ENCODE measurements at regions not wholly inside any gene's neighbourhood (a gene's known extent, or its start where the extent isn't known, plus 50 kb on each side); places are given as distances from the start of the nearest gene placed in this dataset.

DNA sequence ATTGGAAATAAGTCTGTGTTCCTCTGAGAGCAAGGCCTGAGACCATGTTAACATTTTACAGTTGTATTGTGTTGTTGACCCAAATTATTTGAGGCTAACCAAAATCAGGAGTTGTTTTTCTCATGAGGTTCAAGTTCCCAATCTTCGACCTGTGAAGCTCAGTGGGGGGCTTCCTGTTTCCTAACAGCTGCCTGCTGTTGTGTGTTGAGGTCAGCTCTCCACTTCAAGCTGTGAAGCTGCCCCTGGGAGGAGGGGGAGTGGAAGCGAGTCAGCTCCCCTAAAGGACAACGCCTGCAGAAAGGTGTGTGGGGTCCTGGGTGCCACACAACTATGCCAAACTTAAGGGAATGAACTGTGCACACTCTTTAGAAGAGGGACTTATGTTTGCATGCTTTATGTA is 295.5 kb downstream of the IRX1 start:
- DNase-seq = no peak

DNA sequence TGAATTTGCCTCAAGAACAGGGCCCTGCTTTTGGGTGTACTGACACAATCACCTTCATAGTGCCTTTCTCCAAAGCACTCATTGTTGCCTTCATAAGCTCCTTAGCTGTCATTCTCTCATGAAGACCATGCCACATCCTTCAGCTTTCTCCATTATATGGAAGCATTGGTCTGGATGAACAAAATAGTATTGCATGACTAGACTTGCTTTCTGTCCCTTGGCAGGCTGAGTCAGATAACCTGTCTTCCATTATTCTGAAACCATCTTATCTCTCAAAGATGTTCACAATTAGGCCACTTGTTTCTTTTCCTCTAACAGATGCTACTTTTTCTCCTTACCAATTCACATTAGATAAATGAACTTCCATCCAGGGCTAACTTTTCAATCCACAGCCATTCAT is 297.9 kb downstream of the IRX1 start:
- DNase-seq = no peak

DNA sequence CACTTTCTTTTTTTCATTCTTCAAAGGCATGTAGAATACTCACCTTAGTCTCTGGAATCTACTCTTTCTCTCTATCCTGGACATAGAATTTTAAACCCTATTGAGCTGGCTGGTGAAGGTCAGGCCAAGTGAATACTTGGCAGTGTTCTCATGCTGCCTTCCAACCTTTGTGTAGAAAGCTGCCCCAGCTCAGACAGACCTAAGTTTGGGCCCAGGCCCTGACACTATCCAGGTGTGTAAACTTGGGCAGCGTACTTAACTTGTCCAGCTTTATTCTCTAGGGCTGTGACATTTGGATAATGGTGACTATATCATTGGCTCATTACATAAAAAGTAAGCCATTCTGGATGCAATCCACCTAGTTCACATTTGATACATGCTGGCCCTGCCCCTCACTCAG is 298.3 kb downstream of the IRX1 start:
- DNase-seq = no peak

DNA sequence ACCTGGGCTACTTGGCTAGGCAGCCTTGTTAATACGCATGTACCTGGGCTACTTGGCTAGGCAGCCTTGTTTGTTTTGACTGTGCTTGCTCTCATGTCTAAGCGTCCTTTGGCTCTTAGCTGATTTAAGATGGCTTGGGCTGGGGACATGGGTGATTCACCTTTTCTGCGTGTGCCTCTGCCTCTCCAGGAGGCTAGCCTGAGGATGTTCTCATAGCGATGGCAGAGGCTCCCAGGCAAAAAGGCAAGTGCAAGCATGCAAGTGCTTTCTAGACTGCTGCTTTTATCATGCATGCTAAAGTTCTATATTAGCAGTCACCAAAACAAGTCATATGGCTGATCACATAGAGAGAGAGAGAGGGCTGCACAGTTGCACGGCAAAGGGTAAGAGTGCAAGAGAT is 300.5 kb downstream of the IRX1 start:
- no peak for DNase-seq

DNA sequence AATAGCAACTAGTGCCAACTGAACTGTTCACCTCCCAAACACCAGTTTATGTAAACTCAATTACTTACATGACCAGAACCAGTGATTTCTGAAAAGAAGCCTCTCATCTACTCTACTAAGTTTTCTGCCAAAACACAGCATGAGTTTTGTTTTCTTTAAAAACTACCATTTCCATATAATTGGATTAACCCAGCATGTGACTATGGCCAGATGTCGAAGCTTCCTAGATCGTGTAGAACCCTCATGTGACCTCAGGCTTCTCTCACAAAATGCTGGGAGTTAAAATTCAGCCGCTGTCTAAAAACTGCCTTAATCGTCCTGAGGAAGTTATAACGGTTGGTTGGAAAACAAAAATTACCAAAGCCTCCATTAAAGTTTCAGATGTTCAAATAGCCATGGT is 303.5 kb downstream of the IRX1 start:
- DNase-seq = no peak

DNA sequence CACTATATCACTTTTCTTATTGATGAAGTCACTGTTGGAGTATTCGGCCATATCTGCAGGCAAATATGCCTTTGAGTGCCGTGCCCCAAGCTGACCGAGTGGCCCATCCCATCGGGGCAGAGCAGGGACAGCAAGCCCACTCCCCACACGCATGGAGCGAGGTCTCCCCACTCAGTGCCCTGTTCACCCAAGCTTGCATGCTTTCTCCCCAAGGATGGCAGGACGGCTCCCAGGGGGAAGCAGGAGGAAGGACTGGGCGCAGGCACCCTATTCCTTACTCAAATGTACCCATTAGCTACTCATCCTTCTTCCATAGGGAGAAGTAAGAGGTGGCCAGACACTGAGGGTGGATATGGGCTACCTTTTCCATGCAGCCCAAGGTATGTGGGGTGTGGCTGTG is 309.0 kb downstream of the IRX1 start:
- DNase-seq = no peak

DNA sequence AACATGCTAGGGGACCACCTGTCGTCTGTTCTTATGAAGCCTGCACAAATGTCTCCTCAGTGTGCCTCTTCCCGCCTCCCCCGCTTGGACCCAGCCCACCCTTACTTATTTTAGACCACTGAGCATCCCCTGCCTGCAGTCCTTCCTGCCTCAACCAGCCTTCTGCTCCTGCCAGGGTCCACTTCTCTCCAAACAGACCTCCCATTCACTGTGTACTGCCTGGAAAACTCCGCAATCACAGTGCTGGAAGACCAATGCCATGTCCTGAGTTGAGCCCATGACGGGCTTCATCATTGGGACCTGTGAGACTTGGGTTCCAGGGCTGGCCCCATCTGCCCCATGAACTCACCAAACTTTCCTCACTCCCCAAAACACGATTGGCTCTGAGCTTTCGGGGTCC is 309.4 kb downstream of the IRX1 start:
- DNase-seq = no peak

DNA sequence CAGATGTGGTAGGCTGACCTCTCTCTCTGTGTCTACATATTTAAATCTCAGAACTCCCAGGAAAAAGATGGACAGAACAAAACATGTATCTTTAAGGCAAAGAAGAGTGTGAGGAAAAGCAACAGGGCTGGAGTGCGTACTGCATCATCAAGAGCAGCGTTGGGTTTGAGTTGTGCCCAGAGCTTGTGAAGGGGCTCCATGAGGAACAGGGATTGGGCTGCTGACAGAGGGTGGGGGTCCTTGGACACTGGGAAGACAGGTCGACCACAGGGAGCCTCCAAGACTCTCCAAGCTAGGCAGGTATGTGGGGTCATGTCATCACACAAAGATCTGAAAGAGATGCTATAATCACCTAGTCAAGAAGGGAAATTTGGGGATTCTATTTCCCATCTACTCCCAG is 309.9 kb downstream of the IRX1 start:
- DNase-seq = no peak

DNA sequence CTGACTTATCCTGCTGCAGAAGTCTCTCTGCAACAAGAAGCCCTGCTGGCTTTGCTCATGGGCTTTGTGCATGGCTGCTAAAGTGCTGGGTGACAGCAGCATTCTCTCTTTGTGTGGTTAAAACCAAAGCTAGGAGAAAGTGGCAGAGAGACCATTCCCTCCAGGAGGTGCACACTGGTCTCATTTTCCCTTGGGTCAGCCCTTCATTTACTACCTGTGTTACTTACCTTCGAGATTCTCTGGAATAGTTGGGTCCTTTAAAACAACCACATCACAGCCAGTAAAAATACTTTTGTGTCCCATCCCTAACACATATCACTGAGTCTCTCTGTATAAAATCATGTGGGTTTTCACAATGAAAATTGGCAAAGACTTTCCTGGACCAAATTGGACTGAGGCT is 315.5 kb downstream of the IRX1 start:
- no peak for DNase-seq

DNA sequence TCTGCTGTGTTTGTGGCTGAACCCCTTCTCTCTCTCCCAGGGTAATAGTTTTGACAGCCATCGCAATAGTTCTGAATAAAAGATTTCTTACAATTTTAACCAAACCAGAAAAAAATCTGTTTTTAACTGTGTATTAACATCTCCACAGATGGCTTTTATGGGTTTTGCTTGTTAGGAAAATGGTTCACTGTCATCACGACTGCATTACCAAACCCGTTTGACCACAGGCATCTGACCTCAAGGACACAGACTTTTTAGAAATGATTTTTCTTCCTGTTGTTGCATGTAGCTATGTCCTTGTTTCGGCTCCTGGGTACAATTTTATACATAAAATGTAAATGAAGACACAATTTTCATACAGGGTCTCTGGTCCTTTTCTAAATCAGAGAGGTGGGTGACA is 316.1 kb downstream of the IRX1 start:
- DNase-seq = no peak

DNA sequence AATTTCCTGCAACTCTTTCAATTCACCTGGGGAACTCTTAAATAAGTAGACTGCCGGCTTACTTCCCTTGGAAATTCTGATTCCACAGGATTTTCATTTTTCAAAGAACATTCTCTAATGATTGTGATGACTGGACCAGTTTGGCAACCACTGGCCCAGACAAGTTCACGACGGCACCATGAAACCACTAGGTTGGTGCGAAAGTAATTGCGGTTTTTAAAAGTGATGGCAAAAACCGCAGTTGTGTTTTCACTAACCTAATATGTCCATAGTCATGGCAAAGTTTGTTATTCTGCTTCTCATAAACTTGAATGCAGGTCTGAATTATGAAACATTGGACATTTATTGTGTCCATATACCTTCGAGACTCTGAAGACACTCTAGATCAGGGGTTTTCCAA is 317.2 kb downstream of the IRX1 start:
- no peak for DNase-seq

DNA sequence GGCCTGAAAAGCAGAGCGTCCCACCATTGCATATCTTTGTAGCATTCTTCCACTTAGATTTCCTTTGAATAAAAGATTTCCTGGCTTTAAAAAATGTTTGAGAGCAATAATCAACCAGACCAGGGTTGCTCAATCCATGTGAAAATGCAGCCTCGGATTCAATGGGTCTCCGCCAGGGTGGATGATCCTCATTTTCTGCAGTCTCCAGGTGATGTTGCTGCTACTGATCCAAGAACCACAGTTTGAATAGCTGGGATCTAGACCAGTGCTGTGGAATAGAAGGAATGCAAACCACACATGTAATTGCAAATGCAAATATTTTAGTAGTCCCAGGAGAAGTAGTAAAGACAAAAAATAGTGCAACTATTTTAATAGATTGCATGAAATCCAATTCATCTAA is 317.6 kb downstream of the IRX1 start:
- DNase-seq = no peak

DNA sequence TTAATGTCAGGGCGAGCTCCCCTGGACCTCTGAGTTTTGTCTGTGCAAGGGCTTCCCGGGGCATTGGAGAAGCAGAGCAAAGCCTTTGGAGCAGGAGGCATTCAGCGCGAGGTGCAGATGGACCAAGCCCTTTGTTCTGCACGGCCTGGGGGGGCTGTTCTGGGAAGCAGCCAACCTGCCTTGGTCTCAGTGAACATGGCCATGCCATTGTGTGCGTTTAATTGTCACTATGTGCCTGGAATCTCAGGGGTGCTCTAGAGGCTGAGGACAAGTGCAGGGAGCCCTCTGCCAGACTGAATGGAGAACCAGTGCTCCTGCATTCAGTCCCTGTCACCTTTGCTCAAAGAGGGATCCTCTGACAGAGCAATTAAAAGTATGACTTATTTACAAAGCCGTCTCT is 329.4 kb downstream of the IRX1 start:
- DNase-seq = no peak

DNA sequence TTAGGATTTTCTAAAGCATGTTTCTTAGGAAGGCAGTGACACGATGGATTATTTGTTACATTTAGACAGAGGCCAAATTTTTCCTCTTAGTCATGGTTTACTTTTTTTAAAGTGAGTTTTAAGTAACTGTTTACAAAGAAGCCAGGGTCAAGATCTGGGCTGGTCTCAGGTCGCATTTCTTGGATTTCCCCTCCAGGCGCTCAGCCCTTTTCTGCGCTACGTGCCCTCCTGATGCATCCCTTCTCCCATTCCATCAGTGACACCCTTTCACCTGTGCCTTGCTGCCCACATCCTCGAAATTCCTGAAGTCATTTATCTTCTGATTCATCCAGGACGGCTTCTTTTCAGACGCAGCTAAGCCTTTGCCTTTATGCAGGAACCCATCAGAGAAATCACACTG is 330.3 kb downstream of the IRX1 start:
- DNase-seq = no peak

DNA sequence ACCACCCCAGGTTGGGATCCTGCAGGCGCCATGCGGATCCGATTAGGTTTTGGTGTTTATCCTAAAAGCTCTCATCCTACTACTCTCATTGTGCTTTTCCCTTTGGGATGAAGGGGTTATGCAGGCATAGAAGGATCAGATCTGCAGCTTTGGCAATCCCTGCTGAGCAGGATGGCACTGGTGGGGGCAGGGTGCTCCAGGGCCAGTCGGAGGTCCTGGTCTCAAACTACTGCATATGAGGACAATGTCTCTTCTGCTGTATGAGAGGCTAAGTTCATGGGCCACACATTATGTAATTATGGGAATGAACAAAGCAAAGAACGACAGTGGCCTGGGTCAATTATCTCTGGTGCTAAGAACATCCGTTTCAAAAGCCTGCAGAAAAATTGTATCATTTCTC is 334.2 kb downstream of the IRX1 start:
- no peak for DNase-seq

DNA sequence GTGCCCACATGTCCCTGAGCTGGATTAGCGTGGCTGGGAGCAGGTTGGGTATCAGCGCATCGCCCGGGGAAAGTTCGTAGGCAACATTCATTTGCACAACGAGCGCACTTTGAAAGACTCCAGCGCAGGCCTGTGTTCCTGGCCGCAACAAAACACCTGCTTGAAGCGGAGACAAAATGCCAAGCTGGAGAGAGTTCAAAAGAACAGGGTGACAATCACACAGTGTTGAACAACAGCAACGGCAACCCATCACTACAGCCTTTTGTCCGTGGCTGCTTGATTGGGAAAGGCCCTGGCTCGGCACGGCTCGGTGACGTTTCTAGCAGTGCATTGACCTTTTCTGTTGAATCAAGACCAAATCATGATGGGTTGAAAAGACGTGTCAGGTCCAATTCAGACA is 336.3 kb downstream of the IRX1 start:
- DNase-seq = no peak

DNA sequence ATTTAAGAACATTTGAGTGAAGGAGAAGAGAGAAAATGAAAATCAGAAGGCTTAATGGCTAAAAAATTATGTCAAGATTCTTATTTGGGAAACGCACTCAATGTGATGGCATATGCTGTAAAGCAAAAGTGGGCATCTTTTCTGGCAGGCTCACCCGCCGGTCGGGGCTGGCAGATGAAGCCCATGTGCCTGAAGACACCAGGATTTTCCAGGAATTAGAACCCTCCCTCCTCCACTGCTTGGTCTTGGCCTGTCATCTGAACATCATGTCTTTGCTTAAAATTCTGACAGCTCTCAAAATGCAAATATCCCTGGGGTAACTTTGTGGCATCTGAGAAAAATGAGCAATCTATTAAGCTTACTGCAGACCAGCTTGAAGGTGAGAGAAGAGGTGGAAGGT is 337.9 kb downstream of the IRX1 start:
- DNase-seq = no peak

DNA sequence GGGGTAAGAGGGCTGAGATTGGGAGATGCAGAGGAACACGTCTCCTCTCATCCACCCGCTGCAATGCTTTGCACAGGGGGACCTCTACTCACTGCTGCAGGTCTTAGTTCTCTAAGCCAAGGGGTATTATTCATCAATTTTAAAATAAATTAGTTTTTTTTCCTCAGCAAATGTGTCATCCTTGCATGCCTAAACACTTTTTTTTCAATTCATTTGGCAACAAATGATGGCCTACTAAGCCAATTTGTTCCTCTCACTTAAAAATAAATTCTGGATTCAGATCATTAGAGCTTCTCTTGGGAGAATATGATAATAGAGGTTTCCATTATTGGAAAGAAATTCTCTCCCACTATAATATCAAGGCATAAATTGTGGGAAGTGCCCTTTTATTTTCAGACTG is 338.3 kb downstream of the IRX1 start:
- no peak for DNase-seq

DNA sequence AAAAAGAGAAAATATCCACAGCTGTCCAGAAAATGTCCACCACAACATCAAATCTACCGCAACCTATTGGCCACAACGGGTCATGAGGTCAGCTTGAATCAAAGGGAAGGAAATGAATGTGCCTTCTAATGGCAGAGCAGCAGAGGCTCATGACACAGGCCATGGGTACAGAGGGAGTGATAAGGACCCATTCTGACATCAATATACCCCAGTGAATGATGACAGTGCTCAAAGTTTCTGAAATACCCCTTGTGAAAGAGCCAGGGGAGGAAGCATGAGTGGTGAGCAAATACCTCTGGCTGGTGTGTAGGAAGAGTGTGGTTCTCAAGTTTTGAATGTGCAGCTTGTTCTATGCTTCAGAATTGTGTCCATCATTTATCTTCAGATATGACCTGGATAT is 348.2 kb downstream of the IRX1 start:
- DNase-seq = no peak

DNA sequence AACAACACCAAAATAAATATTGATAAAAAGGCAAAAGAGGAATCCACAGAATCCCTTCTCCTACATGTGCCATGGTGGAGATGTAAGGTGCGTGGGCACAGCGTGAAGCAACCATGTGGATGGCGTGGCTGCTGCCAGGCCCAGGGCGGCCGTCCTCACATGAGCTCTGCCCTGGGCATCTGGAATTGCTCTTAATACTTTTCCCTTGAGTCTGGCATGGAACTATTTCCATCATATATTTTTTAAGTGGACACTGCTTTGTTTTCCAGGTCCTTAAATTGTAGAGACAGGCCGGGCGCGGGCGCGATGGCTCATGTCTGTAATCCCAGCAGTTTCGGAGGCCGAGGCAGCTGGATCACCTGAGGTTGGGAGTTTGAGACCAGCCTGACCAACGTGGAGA is 349.3 kb downstream of the IRX1 start:
- DNase-seq = no peak

DNA sequence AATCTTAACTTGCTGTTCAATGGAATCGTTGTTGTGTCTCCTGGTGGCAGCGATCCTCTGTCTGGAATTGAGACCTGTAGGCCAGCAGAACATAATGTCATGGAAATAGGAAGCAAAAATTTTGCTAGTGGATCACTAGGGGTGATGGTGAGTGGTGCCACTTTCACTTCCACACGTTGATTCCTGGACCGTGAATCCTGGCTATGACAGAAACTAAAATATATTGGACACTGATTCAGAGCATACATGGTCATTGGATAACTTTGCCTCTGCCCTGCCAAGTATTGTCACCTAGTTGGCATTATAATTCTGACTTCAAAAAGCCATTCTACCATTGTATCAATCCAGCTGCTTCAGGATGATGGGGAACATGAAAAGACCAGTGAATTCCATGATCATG is 353.2 kb downstream of the IRX1 start:
- DNase-seq = no peak

DNA sequence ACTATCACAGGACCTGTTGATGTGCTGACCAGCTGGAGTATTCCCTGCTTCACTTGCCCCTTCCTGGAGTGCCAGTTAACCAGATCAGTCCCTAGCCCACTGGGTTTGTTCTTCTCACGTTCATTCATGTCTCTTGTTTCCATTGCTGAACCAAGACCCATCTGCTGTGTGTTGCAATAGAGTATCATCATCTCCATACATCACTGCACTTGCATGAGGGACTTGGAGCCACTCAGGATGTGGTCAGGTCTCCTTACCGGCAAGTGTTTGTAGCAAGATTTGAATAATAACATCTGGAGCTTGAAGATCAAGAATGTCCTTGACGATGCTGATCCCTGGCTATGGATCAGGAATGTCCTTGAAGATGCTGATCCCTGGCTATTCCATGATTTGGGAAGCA is 358.6 kb downstream of the IRX1 start:
- no peak for DNase-seq

DNA sequence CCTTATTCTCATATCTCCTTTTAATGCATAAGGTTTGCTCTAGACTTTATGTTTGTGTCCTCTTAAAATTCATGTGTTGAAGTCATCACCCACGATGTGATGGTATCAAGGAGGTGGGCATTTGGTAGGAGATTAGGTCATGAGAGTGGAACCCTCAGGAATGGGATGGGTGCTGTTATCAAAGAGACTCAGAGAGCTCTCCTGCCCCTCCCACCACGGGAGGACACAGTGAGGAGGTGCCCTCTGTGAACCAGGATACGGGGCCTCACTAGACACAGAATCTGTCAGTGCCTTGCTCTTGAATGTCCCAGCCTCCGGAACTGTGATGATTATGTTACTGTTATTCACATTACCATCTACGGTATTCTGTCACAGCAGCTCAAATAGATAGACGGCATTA is 359.0 kb downstream of the IRX1 start:
- no peak for DNase-seq

DNA sequence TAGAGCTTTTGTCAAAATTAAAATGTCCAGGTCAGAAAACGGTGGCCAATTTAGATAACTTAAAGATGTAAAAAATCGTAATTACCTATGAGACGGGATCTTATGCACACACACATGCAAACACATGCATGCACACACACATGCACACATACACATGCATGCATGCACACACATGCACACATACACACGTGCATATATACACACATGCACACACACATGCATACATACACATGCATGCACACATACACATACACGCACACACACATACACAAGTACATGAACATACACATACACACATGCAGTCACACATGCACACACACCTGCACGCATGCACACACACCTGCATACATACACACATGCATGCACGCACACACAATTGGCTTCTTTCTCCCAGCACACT is 362.0 kb downstream of the IRX1 start:
- DNase-seq = no peak

DNA sequence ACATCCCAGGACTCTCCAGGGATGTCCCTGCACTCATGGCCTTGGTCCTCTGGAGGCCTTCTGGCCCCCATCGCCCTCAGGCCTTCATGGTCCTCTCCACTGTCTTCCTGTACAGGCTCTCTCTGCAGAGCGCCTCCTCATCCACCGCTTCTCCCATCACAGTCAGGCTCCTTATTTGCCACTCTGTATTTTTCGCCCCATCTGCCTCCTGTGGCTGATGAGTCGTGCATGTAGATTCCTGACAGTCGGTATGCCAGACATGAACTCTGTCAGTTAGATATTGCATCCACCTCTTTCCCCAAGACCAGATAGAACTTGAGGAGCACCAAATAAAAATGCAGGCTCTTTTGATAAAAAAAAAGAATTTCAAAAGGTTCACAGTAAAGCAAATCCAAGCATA is 362.8 kb downstream of the IRX1 start:
- DNase-seq = no peak

DNA sequence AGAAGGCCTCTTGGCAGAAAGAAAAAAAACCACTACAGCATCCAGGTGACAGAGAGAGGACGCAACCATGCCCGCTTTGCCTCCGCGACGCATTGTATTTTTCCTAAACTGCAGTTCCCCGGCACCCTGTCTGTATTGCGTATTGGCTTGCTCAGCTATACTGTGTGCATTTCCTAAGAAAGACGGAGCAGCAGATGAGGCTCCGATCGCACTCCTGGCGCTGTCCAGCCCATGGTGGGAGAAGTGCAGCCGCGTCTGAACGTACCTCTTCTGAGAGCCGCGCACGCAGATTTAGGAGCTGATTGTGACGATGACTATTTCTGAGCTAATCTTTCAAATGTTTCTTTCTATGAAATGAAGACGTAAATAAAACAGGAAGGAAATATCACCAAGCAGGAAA is 366.5 kb downstream of the IRX1 start:
- DNase-seq = no peak

DNA sequence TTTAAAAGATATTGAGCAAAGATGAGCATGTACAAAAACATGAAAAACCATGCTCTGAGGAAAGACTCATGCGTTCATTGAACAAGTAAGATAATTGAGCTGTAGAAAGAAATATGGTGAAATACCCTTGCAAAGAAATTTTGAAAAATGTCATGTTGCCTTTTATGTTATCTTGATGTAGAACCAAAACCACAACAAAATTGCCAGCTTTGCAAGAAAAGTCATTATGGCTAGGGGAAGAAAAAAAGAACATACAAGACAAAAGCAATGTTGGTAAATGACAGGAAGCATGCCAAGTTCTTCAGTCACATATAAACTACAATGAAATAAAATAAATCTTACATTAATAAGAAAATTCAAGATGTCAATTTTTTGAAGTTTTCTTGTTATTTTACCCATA is 368.0 kb downstream of the IRX1 start:
- no peak for DNase-seq
